SJSA1 (cell line): ENCODE measurements at regions not wholly inside any gene's neighbourhood (a gene's known extent, or its start where the extent isn't known, plus 50 kb on each side); places are given as distances from the start of the nearest gene placed in this dataset.

ENCODE experiments used
- DNase-seq, 2 experiments: peaks; one replicate each; pipeline ENCODE4 v3.0.0-alpha.2; 2015 to 2020; ENCODE audit warnings: low spot score in 2 of 2, low read depth in 1 of 2
- H3K27ac ChIP-seq: fragments of 250-450 bp; sonication (Bioruptor Pico); 2 replicates; pipeline ENCODE4 v1.5.1; 2020; ENCODE audit warnings: mild to moderate bottlenecking, moderate library complexity
- H3K27me3 ChIP-seq: fragments of 250-450 bp; sonication (Bioruptor Pico); replicated peaks from 2 replicates; pipeline ENCODE4 v1.5.1; 2020; ENCODE audit warnings: mild to moderate bottlenecking, moderate library complexity
- H3K36me3 ChIP-seq: fragments of 250-450 bp; sonication (Bioruptor Pico); 2 replicates; pipeline ENCODE4 v1.5.1; 2020; ENCODE audit warnings: mild to moderate bottlenecking
- H3K4me1 ChIP-seq: fragments of 250-450 bp; sonication (Bioruptor Pico); replicated peaks from 2 replicates; pipeline ENCODE4 v1.6.1; 2021; ENCODE audit warnings: mild to moderate bottlenecking
- H3K4me3 ChIP-seq: fragments of 250-450 bp; sonication (Bioruptor Pico); 2 replicates; pipeline ENCODE4 v1.5.1; 2020; ENCODE audit warnings: mild to moderate bottlenecking
- H3K9me3 ChIP-seq: fragments of 250-450 bp; sonication (Bioruptor Pico); replicated peaks from 2 replicates; pipeline ENCODE4 v1.5.1; 2020; ENCODE audit warnings: mild to moderate bottlenecking

- Histone ChIP-seq H3K27ac (no peak overlapping the region), H3K27me3 (no peaks in the 10 kb centered on the region), H3K4me1 (no peaks in the 10 kb centered on the region), H3K4me3 (no peak overlapping the region), H3K9me3 (no peaks in the 10 kb centered on the region), H3K36me3 (no peaks in the 10 kb centered on the region)
- no peak for DNase-seq
Measured at GRCh38 chr16:76612497-76612896, 335.3 kb downstream of the CNTNAP4 start.

- Histone ChIP-seq H3K36me3 (no peaks in the 10 kb centered on the region), H3K4me1 (no peaks in the 10 kb centered on the region), H3K9me3 (no peaks in the 10 kb centered on the region), H3K27ac (no peak overlapping the region), H3K27me3 (no peaks in the 10 kb centered on the region), H3K4me3 (no peak overlapping the region)
- no peak for DNase-seq
Measured at GRCh38 chr16:76614269-76614668, 337.1 kb downstream of the CNTNAP4 start.

- DNase-seq: no peak
Measured at GRCh38 chr16:76622876-76623275, 345.7 kb downstream of the CNTNAP4 start.

GRCh38 chr16:76634847-76635697, 357.9 kb downstream of the CNTNAP4 start:
- no peak overlapping the region for H3K27ac ChIP-seq
- H3K4me1 ChIP-seq: no peaks in the 10 kb centered on the region
- no peaks in the 10 kb centered on the region for H3K27me3 ChIP-seq
- no peaks in the 10 kb centered on the region for H3K36me3 ChIP-seq
- DNase-seq: no peak
- H3K9me3 ChIP-seq: no peaks in the 10 kb centered on the region
- H3K4me3 ChIP-seq: no peak overlapping the region

More at GRCh38 chr16:76622876-76623275, 345.7 kb downstream of the CNTNAP4 start:
- H3K27me3 ChIP-seq: no peaks in the 10 kb centered on the region
- H3K4me3 ChIP-seq: no peak overlapping the region
- no peaks in the 10 kb centered on the region for H3K4me1 ChIP-seq
- no peak overlapping the region for H3K27ac ChIP-seq
- H3K9me3 ChIP-seq: no peaks in the 10 kb centered on the region
- no peaks in the 10 kb centered on the region for H3K36me3 ChIP-seq

- H3K4me3 ChIP-seq: no peak overlapping the region
- H3K27ac ChIP-seq: no peak overlapping the region
- no peaks in the 10 kb centered on the region for H3K9me3 ChIP-seq
- H3K27me3 ChIP-seq: no peaks in the 10 kb centered on the region
- no peaks in the 10 kb centered on the region for H3K4me1 ChIP-seq
- peak; percentile 3 to 44 for DNase-seq
- no peaks in the 10 kb centered on the region for H3K36me3 ChIP-seq
Measured at GRCh38 chr16:76639685-76640289, 362.6 kb downstream of the CNTNAP4 start.

GRCh38 chr16:76650582-76650981, 373.4 kb downstream of the CNTNAP4 start:
- H3K27me3 ChIP-seq: no peaks in the 10 kb centered on the region
- no peak for DNase-seq
- H3K4me1 ChIP-seq: no peaks in the 10 kb centered on the region
- H3K9me3 ChIP-seq: no peaks in the 10 kb centered on the region
- H3K27ac ChIP-seq: no peak overlapping the region
- no peaks in the 10 kb centered on the region for H3K36me3 ChIP-seq
- H3K4me3 ChIP-seq: no peak overlapping the region

GRCh38 chr16:76653390-76654026, 376.3 kb downstream of the CNTNAP4 start:
- no peaks in the 10 kb centered on the region for H3K4me1 ChIP-seq
- no peaks in the 10 kb centered on the region for H3K36me3 ChIP-seq
- H3K27ac ChIP-seq: no peak overlapping the region
- DNase-seq: peak in 1 of 2 experiments; percentile 10
- no peak overlapping the region for H3K4me3 ChIP-seq
- no peaks in the 10 kb centered on the region for H3K27me3 ChIP-seq
- no peaks in the 10 kb centered on the region for H3K9me3 ChIP-seq

GRCh38 chr16:76654088-76654820, 377.1 kb downstream of the CNTNAP4 start:
- Histone ChIP-seq H3K27me3 (no peaks in the 10 kb centered on the region), H3K4me3 (no peak overlapping the region), H3K27ac (no peak overlapping the region), H3K4me1 (no peaks in the 10 kb centered on the region), H3K36me3 (no peaks in the 10 kb centered on the region), H3K9me3 (no peaks in the 10 kb centered on the region)
- DNase-seq: no peak

- Histone ChIP-seq H3K36me3 (no peaks in the 10 kb centered on the region), H3K4me1 (no peaks in the 10 kb centered on the region), H3K27ac (no peak overlapping the region), H3K27me3 (no peaks in the 10 kb centered on the region), H3K4me3 (no peak overlapping the region), H3K9me3 (no peaks in the 10 kb centered on the region)
- DNase-seq: no peak
Measured at GRCh38 chr16:76656994-76657393, 379.8 kb downstream of the CNTNAP4 start.

GRCh38 chr16:76661691-76662235, 384.6 kb downstream of the CNTNAP4 start:
- Histone ChIP-seq H3K9me3 (no peaks in the 10 kb centered on the region), H3K4me3 (no peak overlapping the region), H3K27ac (no peak overlapping the region), H3K36me3 (no peaks in the 10 kb centered on the region), H3K4me1 (no peaks in the 10 kb centered on the region), H3K27me3 (no peaks in the 10 kb centered on the region)
- DNase-seq: no peak

GRCh38 chr16:76665571-76666275, 388.5 kb downstream of the CNTNAP4 start:
- H3K9me3 ChIP-seq: no peaks in the 10 kb centered on the region
- no peak for DNase-seq
- no peak overlapping the region for H3K4me3 ChIP-seq
- no peaks in the 10 kb centered on the region for H3K27me3 ChIP-seq
- H3K36me3 ChIP-seq: no peaks in the 10 kb centered on the region
- no peaks in the 10 kb centered on the region for H3K4me1 ChIP-seq
- no peak overlapping the region for H3K27ac ChIP-seq

- Histone ChIP-seq H3K36me3 (no peaks in the 10 kb centered on the region), H3K27me3 (no peaks in the 10 kb centered on the region), H3K27ac (no peak overlapping the region), H3K4me3 (no peak overlapping the region), H3K9me3 (no peaks in the 10 kb centered on the region), H3K4me1 (no peaks in the 10 kb centered on the region)
- DNase-seq: no peak
Measured at GRCh38 chr16:76668207-76668725, 391.1 kb downstream of the CNTNAP4 start.

- H3K36me3 ChIP-seq: no peaks in the 10 kb centered on the region
- H3K27ac ChIP-seq: no peak overlapping the region
- no peaks in the 10 kb centered on the region for H3K4me1 ChIP-seq
- H3K27me3 ChIP-seq: no peaks in the 10 kb centered on the region
- H3K9me3 ChIP-seq: no peaks in the 10 kb centered on the region
- no peak for DNase-seq
- H3K4me3 ChIP-seq: no peak overlapping the region
Measured at GRCh38 chr16:76669288-76669687, 392.1 kb downstream of the CNTNAP4 start.
